ENCODE measurements at regions not wholly inside any gene's neighbourhood (a gene's known extent, or its start where the extent isn't known, plus 50 kb on each side); places are given as distances from the start of the nearest gene placed in this dataset.

DNA sequence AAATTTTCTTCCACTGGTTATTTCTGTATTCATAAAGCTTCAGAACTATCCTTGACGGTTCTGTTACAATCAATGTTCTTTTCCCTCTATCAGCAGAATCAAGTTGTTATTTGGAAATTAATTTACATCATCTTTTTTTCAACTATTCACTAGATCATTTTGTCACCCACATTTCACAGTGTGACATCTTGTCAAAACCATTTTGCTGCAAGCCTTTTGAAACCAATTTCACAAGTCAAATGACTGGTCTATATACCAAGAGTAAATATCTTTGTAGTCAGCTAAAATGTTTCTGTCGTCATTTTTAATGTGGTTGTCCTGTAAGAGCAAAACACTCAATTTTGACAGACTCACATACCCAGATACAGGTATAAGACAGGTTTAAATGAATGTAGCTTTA is 984.3 kb upstream of the TYRP1 start:
- no peak overlapping the region for H3K4me3 ChIP-seq
- no peak for TF ChIP-seq EP300 (IDR thresholded peaks at IDR 0.05; ENCODE audit: low read depth)
- TF ChIP-seq CTCF (IDR thresholded peaks at IDR 0.05): no peak
- intact Hi-C loops (cut with DNase I; ENCODE audit: low total_unique reads): no loop called here
- H3K27me3 ChIP-seq: no peaks in the 10 kb centered on the region
- DNase-seq: no peak
- no peaks in the 10 kb centered on the region for H3K4me1 ChIP-seq
- 77 to 83% methylated on average over 2 of the region's 2 CpGs for WGBS, 2 donors (ENCODE audit: low coverage in 1 of 2)
- peaks cover 0 to 3% of the 10 kb centered on the region in 2 donors for H3K9me3 ChIP-seq
- in situ Hi-C loops (cut with MboI; ENCODE audit: low pct_ligation_motif_present in 1 of 4, low pct_unique_long_range_greater_than_20kb in 1 of 4, low sequenced_read_pairs in 3 of 4): no loop called here
- no peaks in the 10 kb centered on the region for H3K36me3 ChIP-seq
- no peak overlapping the region for H3K27ac ChIP-seq

GRCh38 chr9:11709567-11709966 is 983.6 kb upstream of the TYRP1 start:
- H3K27me3 ChIP-seq: no peaks in the 10 kb centered on the region
- H3K27ac ChIP-seq: no peak overlapping the region
- TF ChIP-seq POLR2A (IDR thresholded peaks at IDR 0.05) (no peak), POLR2AphosphoS5 (IDR thresholded peaks at IDR 0.05) (no peak), EP300 (IDR thresholded peaks at IDR 0.05; ENCODE audit: low read depth) (no peak)
- intact Hi-C loops (cut with DNase I; ENCODE audit: low total_unique reads) (no loop called here), in situ Hi-C loops (cut with MboI; ENCODE audit: low pct_ligation_motif_present in 1 of 4, low pct_unique_long_range_greater_than_20kb in 1 of 4, low sequenced_read_pairs in 3 of 4) (no loop called here)
- no peaks in the 10 kb centered on the region for H3K4me1 ChIP-seq
- H3K9me3 ChIP-seq: peaks cover 0 to 3% of the 10 kb centered on the region in 2 donors
- no peak overlapping the region for H3K4me3 ChIP-seq
- H3K36me3 ChIP-seq: no peaks in the 10 kb centered on the region
- WGBS, 2 donors (ENCODE audit: low coverage in 1 of 2): 43 to 49% methylated on average over 1 of the region's 1 CpG
- no peak for DNase-seq

- TF ChIP-seq CTCF (IDR thresholded peaks at IDR 0.05): no peak
- TF ChIP-seq POLR2AphosphoS5 (IDR thresholded peaks at IDR 0.05): no peak
- no peak for TF ChIP-seq EP300 (IDR thresholded peaks at IDR 0.05; ENCODE audit: low read depth)
- TF ChIP-seq POLR2A (IDR thresholded peaks at IDR 0.05): no peak
- Histone ChIP-seq H3K36me3 (no peaks in the 10 kb centered on the region), H3K4me3 (no peak overlapping the region), H3K4me1 (no peaks in the 10 kb centered on the region), H3K27me3 (no peaks in the 10 kb centered on the region), H3K27ac (no peak overlapping the region), H3K9me3 (peaks cover 0 to 3% of the 10 kb centered on the region in 2 donors)
- 69 to 89% methylated on average over 2 of the region's 2 CpGs for WGBS, 2 donors (ENCODE audit: low coverage in 1 of 2)
- intact Hi-C loops (cut with DNase I; ENCODE audit: low total_unique reads): no loop called here
- no peak for DNase-seq
- in situ Hi-C loops (cut with MboI; ENCODE audit: low pct_ligation_motif_present in 1 of 4, low pct_unique_long_range_greater_than_20kb in 1 of 4, low sequenced_read_pairs in 3 of 4): no loop called here
These were observed 980.1 kb upstream of the TYRP1 start for GRCh38 chr9:11713077-11713476.

GRCh38 chr9:11722957-11723356 is 970.2 kb upstream of the TYRP1 start:
- 53 to 55% methylated on average over 2 to 3 of the region's 3 CpGs for WGBS, 2 donors (ENCODE audit: low coverage in 1 of 2)
- H3K9me3 ChIP-seq: no peaks in the 10 kb centered on the region
- DNase-seq: no peak

More at GRCh38 chr9:11722957-11723356, 970.2 kb upstream of the TYRP1 start:
- H3K27ac ChIP-seq: no peak overlapping the region
- in situ Hi-C loops (cut with MboI; ENCODE audit: low pct_ligation_motif_present in 1 of 4, low pct_unique_long_range_greater_than_20kb in 1 of 4, low sequenced_read_pairs in 3 of 4) (loop anchor here in 1 of 4 donors (10.0 kb wide), 1 partner anchor 62 kb away; no protein-coding TSS in a partner anchor), intact Hi-C loops (cut with DNase I; ENCODE audit: low total_unique reads) (loop anchor here (5.0 to 10.0 kb wide), 2 partner anchors 48 to 141 kb away; no protein-coding TSS in a partner anchor)
- no peak overlapping the region for H3K4me3 ChIP-seq
- no peaks in the 10 kb centered on the region for H3K4me1 ChIP-seq
- no peaks in the 10 kb centered on the region for H3K27me3 ChIP-seq
- H3K36me3 ChIP-seq: no peaks in the 10 kb centered on the region
- TF ChIP-seq CTCF (IDR thresholded peaks at IDR 0.05) (no peak), EP300 (IDR thresholded peaks at IDR 0.05; ENCODE audit: low read depth) (no peak), POLR2A (IDR thresholded peaks at IDR 0.05) (no peak), POLR2AphosphoS5 (IDR thresholded peaks at IDR 0.05) (no peak)

Measured in transverse colon (tissue), 4 donors.